GM23338 (cell line): ENCODE measurements at regions not wholly inside any gene's neighbourhood (a gene's known extent, or its start where the extent isn't known, plus 50 kb on each side); places are given as distances from the start of the nearest gene placed in this dataset.

Source experiments
- CREB1 ChIP-seq: fragments of 250-450 bp; sonication (Bioruptor Pico); IDR thresholded peaks from 2 replicates; pipeline ENCODE4 v1.5.0; 2020; ENCODE audit warnings: low read depth, mild to moderate bottlenecking, moderate library complexity
- EZH2phosphoT487 ChIP-seq: fragments of 200-600 bp; sonication (generic); IDR thresholded peaks from one replicate; pipeline ENCODE4 v1.8.1; 2018; ENCODE audit warnings: antibody characterized with exemption; ENCODE audit not compliant: unreplicated experiment
- JUNB ChIP-seq: IDR thresholded peaks from one replicate; pipeline ENCODE4 v1.6.1; 2016; ENCODE audit warnings: antibody characterized with exemption; ENCODE audit not compliant: unreplicated experiment
- POLR2AphosphoS5 ChIP-seq: IDR thresholded peaks from 2 replicates; pipeline ENCODE4 v1.6.1; 2016; ENCODE audit warnings: antibody characterized with exemption, low read depth
- STAT1 ChIP-seq: IDR thresholded peaks from one replicate; pipeline ENCODE4 v1.6.1; 2016; ENCODE audit warnings: antibody characterized with exemption; ENCODE audit not compliant: unreplicated experiment
- TF ChIP-seq, protein P1 (sequence below), 2 experiments: fragments of 200-600 bp in 1 of 2; sonication (generic) in 1 of 2; conservative IDR thresholded peaks; 2 replicates each; pipeline versions ENCODE4 v1.5.1 to v1.6.1; 2016 to 2017; ENCODE audit warnings: antibody characterized with exemption in 2 of 2, low read depth in 2 of 2, mild to moderate bottlenecking in 2 of 2, moderate library complexity in 1 of 2
- TF ChIP-seq, protein P2 (sequence below): IDR thresholded peaks from one replicate; pipeline ENCODE4 v1.6.1; 2018; ENCODE audit warnings: antibody characterized with exemption; ENCODE audit not compliant: unreplicated experiment

DNA sequence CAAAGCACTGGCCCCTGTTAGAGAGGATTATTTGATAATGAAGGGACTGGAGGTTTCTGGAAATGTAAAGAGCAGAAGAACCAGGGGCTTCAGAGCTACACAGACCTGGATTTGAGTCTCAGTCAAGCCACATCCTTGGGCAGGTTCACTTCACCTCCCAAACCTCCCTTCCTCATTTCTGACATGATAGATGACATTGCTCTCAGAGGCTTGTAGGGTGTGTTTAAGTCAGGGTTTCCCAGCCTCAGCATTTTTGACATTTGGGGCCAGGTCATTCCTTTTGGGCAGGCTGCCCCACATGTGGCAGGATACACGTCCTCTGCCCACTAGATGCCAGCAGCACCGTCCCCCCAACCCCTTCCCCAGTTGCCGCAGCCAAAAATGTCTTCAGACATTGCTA is 474.6 kb downstream of the MATN1 start:
- TF ChIP-seq, protein P1, sequence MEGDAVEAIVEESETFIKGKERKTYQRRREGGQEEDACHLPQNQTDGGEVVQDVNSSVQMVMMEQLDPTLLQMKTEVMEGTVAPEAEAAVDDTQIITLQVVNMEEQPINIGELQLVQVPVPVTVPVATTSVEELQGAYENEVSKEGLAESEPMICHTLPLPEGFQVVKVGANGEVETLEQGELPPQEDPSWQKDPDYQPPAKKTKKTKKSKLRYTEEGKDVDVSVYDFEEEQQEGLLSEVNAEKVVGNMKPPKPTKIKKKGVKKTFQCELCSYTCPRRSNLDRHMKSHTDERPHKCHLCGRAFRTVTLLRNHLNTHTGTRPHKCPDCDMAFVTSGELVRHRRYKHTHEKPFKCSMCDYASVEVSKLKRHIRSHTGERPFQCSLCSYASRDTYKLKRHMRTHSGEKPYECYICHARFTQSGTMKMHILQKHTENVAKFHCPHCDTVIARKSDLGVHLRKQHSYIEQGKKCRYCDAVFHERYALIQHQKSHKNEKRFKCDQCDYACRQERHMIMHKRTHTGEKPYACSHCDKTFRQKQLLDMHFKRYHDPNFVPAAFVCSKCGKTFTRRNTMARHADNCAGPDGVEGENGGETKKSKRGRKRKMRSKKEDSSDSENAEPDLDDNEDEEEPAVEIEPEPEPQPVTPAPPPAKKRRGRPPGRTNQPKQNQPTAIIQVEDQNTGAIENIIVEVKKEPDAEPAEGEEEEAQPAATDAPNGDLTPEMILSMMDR (conservative IDR thresholded peaks at IDR 0.05; ENCODE audit: low read depth in 2 of 2): no peak
- no peak for TF ChIP-seq POLR2AphosphoS5
- TF ChIP-seq, protein P2, sequence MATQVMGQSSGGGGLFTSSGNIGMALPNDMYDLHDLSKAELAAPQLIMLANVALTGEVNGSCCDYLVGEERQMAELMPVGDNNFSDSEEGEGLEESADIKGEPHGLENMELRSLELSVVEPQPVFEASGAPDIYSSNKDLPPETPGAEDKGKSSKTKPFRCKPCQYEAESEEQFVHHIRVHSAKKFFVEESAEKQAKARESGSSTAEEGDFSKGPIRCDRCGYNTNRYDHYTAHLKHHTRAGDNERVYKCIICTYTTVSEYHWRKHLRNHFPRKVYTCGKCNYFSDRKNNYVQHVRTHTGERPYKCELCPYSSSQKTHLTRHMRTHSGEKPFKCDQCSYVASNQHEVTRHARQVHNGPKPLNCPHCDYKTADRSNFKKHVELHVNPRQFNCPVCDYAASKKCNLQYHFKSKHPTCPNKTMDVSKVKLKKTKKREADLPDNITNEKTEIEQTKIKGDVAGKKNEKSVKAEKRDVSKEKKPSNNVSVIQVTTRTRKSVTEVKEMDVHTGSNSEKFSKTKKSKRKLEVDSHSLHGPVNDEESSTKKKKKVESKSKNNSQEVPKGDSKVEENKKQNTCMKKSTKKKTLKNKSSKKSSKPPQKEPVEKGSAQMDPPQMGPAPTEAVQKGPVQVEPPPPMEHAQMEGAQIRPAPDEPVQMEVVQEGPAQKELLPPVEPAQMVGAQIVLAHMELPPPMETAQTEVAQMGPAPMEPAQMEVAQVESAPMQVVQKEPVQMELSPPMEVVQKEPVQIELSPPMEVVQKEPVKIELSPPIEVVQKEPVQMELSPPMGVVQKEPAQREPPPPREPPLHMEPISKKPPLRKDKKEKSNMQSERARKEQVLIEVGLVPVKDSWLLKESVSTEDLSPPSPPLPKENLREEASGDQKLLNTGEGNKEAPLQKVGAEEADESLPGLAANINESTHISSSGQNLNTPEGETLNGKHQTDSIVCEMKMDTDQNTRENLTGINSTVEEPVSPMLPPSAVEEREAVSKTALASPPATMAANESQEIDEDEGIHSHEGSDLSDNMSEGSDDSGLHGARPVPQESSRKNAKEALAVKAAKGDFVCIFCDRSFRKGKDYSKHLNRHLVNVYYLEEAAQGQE: no peak
- no peak for TF ChIP-seq CREB1 (CRISPR knock-in tag)
- no peak for TF ChIP-seq EZH2phosphoT487
- TF ChIP-seq JUNB: no peak
- no peak for TF ChIP-seq STAT1
